NCI-H748 (cell line): ENCODE measurements at regions not wholly inside any gene's neighbourhood (a gene's known extent, or its start where the extent isn't known, plus 50 kb on each side); places are given as distances from the start of the nearest gene placed in this dataset.

Source experiments
- DNase-seq: peaks from one replicate; lab custom pipeline; 2025; ENCODE audit not compliant: unreplicated experiment; lab: John Stamatoyannopoulos, UW

DNA sequence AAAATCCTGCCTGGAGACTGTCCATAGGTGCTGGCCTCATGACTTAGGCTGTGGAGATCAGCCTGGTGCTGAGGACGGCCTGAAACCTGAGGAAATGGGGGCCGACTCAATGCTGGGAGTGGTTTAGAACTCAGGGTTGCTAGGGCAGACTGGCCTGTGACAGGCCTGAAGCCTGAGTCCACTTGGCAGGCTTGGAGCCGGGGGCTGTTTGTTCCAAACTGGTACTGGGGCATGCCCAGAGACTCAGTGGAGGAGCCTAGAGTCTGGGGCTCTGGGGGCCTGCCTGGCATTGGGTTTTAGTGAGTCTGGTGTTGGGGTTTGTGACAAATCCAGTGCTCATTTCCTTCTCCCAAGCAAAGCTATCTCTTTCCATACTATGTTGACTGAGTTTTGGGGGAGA, 489.7 kb upstream of the CNKSR2 start:
- no peak for DNase-seq

DNA sequence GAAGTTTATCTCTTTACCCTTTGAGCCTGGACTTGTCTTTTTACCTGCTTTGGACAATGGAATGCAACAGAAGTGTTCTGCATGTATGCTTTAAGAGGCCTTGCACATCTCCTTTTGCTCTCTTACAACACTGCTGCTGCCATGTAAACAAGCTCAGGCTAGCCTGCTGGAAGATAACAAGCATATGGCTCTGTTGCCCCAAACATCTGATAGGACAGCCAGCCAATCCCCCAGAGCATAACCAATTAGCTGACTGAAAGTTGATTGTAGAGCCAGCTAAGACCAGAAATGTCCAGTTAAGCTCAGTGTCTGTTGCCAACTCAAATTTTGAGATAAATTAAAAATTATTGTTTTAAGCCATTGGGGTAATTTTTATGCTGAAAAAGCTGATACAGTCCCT, 510.6 kb upstream of the CNKSR2 start:
- no peak for DNase-seq

DNA sequence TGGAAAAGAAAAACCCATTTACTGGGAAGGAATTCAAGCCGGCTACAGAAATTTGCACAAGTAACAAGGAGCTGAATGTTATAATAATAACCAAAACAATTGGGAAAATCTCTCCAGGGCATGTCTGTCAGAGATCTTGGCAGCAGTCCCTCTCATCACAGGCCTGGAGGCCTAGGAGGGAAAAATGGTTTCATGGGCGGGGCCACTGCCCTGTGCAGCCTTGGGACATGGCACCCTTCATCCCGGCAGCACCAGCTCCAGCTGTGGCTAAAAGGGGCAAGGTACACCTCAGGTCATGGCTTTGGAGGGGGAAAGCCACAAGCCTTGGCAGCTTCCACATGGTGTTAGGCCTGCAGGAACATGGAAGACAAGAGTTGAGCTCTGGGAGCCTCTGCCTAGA, 513.1 kb upstream of the CNKSR2 start:
- no peak for DNase-seq

DNA sequence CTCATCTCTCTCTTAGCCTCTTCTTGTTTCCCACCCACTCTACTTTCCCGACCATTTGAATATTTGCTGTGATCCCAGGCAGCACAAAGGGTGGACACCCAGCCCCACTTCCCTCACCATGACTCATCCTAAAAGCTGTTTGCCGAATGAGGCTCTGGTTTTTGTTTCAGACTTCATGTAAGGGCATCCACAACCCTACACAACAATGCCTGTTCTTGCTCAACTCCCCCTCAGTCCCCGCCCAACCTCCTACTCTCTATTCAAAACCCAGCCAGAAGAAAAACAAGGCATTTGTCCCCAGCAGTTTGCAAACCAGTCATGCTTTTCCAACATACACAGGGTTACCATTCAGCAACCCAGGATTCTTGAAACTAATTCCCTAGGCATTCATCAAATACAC, 516.5 kb upstream of the CNKSR2 start:
- no peak for DNase-seq

DNA sequence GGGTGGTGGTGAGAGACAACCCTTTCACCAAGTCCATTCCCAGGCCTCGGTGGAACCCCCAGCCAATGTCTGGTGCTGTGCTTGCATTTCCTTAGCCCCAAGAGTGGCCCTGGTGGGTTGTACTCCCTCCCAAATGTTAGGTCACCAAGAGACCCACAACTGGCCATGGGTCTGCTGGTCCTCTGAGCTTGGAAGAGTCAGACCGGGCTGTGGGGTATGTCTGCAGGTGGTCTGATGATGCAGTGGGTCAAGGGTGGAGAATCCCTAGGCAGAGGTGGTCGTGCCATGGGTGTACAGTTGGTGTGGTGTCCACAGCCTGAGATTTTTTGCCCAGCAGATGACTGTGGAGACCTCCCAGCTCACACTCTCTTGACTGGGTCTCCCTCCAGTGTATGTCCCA, 535.7 kb upstream of the CNKSR2 start:
- no peak for DNase-seq

DNA sequence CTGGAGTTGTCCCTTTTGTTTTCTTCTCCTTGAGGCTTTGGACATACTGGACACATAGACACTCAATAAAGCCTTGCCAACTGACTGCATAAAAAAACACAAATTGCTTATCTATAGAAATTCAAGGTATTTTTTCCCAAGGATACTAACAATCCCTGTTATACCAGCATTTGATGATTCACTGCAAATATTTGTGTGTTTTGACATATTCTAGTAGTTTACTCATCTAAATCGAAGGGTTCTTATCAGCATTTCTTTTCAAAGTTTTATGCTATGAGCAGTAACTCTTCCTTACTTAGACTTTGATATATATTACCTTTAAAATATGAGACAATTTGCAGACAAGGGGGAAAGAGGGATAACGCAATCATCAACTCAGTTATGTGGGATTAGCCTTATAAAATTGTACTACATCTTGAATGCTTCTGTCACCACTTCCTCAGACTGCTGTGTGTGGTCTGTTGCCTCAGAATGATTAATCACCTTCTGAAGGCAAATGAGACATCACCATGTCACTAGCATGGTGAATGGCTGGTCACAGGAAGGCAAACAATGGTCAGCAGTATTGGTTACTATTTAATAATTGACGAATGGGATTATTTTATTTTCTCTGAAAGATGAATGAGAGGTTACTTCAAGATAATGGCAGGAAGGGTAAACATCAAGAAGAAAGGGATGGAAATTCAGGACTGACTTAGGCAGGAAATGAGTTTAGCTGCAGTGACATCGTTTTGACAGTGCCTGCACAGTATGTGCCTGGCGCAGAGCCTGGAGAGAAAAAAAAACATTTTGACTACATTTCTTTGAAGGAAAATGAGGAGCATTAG, 544.3 kb upstream of the CNKSR2 start:
- DNase-seq, result peak; percentile 41

DNA sequence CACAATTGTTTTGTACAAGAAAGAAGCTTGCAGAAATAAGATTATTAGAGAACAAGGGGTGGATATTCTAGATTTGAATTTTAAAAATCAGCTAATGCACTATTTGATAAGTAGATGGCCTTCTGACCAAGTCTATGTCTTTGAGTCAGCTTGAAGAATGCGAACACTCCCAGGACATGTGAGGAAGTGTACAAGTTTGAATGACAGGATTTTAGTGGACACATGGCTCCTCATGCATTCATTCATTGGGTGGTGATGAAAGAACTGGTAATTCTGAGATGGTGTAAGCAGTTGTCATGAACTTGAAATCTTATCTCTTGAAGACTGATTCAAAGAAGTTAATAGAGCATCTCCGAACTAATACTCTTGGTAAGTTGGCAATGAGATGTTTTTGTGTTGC, 548.2 kb upstream of the CNKSR2 start:
- no peak for DNase-seq

DNA sequence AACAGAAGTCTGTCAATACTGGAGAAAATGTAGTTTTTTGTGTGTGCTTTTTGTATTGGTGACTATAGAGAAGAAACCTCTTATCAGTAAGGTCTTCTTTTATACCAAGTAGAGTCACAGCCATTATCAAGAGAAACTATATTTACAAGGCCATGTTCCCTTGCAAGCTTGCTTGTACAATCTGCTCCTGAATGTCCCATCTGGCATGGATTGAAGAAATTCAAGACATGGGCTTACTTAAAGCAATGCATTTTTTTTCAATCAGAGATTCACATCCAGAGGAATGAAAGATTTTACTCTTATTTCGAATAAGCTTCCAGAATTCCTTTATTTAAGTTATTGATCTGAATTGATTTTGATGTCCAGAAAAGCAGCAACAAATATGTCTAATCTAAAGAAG, 537.3 kb upstream of the RPS6KA3 start:
- DNase-seq, result no peak

DNA sequence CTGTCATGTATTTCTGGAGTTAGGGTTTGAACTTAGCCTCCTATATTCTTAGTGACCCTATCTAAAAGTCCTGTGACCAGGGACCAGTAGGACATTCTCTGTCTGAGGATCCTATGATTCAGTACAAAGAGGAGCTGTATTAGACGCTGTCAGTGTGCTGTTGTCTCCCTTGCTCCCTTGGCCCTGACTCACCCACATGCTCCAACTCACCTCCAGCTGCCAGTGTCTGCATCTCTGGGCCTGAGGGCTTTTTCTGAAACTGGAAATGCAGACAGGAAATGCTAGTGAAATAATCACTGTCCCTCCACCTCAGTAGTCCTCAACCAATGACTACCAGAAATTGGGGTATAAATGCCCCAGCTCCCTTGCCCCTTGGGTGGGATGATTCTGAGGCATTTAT, 535.3 kb upstream of the RPS6KA3 start:
- no peak for DNase-seq

DNA sequence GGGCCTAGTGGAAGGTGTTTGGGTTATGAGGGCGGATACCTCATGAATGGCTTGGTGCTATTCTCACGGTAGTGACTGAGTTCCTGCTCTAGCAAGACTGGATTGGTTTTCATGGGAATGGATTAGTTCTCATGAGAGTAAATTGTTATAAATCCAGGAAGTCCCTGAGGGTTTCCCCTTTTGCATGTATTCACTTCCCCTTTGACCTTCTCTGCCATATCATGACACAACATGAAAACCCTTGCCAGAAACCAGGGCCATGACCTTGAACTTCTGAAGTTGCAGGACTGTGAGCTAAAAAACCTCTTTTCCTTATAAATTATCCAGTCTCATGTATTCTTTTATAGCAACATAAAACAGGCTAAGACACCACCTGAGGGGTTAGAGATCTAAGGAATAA, 529.7 kb upstream of the RPS6KA3 start:
- DNase-seq, result no peak

DNA sequence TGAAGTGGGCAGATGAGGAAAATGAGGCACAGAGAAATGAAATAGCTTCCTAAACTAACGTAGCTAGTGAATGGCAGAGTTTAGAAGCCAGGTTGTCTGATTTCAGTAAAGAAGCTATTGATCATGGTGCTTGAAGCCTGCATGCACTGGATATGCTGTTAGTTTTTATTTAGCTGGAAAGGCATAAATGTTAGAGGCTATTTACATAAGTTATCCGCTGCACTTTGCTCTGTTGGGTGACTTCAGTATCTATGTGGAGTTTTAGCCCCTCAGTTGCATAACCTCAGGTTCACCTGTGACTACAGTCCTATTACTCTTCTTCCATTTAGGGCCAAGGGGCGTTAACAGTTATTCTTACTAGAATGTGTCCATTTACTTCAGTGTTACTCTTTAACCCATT, 522.4 kb upstream of the RPS6KA3 start:
- no peak for DNase-seq

DNA sequence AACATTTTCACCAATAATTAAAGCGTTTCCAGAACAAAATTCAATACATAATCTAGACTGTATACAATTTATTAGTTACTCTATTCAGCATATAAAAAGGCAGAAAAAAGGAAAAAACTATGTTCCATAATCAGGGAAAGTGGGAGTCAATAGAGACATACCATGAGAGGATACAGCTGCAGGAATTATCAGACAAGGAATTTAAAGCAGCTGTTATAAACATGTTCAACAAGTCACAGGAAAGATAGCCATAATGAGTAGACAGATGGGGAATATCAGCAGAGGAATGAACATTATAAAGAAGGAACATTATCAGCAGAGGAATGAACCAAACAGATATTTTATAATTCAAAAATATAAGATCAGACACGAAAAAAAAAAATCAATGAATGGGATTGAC, 500.6 kb upstream of the RPS6KA3 start:
- no peak for DNase-seq

DNA sequence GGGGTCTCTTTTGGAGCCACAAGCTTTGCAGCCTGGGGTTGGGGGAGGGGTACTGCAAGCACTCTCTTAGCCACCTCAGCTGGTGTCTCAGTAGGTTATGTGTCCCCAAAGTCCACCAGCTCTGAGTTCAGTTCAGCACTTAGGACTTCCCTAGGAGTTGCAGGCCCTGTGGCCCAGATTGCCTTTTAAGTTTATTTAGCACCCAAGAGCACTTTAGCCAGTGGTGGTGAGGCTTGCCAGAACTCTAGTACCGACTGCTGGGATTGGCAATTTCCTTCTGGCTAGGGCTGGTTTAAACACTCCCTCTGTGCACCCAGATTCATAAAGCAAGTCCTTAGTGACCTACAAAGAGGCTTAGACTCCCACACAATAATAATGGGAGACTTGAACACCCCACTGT, 489.9 kb upstream of the RPS6KA3 start:
- no peak for DNase-seq

DNA sequence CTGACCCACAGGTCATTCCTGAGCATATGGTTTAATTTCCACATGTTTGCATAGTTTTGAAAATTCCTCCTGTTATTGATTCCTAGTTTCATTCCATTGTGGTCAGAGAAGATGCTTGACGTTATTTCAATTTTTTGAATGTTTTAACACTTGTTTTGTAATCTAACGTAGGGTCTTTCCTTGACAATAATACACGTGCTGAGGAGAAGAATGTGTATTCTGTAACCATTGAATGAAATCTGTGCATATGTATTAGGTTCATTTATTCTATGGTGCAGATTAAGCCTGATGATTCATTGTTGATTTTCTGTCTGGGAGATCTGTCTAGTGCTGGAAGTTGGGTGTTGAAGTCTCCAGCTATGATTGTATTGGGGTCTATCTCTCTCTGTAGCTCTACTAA, 486.4 kb upstream of the RPS6KA3 start:
- DNase-seq, result no peak

DNA sequence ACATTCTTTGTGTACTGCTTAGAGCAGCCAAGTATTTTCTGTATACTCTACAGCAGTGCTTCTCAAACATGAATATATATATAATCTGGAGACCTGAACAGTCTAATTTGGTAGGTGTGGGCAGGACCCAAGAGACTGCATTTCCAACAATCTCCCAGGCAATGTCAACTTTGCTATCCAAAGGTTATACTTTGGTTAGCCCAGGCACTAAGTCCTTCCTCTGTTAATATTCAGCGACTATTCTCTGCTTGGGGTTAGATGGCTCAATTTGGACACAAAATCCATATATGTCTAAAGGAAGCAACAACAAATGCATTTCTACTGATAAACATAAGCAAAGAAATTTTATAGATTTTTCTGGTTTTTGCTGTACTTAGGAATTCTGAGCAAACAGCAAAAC, 480.0 kb upstream of the RPS6KA3 start:
- DNase-seq, result no peak

DNA sequence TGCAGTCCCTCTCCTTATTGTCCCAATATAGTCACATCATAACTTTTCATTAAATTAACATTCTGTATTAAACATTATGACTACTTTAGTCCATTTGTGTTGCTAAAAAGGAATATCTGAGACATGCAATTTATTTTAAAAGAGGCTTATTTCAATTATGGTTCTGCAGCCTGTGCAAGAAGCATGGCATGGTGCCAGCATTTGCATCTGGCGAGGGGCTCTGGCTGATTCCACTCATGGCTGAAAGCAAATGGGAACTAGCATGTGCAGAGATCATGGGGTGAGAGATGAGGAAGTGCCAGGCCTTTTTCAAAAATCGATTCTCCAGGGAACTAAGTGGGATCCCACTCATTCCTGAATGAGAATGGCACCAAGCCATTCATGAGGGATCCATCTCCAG, 476.3 kb upstream of the RPS6KA3 start:
- DNase-seq, result peak; percentile 2

DNA sequence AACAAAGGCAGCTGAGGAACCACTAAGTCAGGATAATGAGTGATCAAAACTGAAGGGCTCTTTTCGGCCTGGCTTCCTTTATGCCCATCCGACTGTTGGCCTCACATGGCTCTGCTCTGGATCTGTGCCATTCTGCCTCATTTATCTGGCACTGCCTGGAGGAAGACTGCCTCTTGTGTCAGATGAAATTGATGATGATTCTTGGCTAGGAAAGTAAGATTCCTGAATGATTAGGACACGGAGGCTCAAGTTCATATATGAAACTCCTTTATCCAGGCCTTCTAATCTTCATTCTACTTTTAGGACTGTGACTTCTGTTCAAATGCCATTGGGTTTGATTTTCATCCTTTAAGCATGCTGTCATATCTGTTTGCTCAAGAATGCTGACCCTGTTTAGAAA, 475.4 kb upstream of the RPS6KA3 start:
- DNase-seq, result no peak

DNA sequence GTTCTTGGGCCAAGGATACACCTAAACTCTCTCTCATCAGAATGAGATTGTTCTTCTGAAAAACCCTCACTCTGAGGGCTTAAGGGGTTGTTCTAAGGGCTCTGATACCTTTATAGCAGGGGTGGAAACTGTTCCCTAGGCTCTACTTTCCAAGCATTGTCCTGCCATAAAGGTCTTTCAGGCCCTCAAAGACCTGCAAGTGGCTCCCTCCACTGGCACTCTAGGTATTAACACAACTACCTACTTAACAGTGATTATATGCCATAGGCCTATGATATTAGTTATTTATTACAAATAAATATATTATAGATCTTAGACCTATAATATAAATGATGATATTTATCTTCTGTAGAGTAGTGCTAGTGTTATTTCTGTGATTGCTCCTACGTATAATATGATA, 473.7 kb upstream of the RPS6KA3 start:
- peak; percentile 5 for DNase-seq

DNA sequence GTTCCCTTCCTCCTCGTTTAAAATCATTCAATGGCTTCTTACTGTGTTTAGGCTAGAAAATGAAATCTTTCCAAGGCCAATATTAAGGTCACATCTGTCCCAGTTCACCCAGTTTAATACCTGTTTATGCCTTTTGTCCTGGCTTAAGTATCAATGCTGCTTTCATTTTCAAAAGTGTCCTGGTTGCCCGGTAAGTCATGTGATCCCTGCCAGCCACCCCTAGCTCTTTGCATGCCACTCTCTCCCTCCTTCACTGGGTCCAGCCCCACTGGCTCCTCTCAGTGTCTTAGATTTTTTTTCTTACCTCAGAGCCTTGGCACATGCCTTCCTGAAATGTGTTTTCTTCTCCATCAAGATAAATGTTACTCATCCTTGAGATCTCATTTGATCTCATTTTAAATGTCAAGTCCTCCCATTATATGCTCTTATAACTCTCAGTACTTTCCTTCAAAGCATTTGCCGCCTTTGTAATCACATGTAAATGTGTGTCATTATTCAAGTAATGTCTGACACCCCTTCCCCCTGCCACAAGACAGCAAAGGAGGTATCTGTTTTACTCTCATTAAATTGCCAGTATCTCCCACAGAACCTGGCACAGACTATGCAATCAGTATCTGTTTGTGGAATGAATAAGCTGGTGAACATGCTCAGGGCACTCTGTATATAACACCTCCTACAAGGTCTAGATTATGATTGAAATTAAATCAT, 472.5 kb upstream of the RPS6KA3 start:
- no peak for DNase-seq

DNA sequence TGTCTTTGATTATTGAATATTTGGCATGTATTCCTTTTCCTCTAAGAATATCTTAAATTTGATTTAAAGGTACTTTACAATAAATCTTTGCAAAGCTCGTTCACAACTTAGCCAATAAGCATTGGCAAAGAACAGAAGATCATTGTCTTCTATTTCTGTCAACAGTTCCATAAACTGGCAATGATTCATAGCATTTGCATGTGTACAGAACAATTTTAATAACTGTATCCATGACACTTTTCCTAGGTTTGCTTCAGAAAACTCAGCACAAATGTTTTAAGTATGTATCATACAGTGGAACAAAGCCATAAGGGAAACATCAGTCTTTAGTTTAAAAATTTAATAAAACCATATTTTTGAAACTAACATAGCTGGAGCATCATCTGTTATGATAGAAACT, 462.7 kb upstream of the RPS6KA3 start:
- no peak for DNase-seq

DNA sequence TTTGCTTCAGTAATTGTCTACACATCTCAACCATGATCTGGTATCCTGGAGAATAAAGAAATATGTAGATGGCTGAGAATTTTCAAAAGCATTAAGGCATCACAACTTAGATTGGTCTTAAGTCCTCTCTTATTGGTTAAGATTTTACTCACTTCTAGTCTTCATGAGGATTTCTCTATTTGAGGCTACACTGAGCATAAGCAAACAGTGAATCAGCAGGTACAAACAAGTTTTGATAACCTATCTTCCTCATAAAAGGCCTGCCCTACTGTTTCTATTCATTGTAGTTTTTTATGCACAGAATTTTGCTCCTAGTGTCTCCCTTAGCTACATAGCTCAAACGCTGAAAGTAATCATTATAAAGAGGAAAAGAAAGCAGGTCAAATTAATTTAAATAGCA, 460.7 kb upstream of the RPS6KA3 start:
- DNase-seq, result peak; percentile 21

DNA sequence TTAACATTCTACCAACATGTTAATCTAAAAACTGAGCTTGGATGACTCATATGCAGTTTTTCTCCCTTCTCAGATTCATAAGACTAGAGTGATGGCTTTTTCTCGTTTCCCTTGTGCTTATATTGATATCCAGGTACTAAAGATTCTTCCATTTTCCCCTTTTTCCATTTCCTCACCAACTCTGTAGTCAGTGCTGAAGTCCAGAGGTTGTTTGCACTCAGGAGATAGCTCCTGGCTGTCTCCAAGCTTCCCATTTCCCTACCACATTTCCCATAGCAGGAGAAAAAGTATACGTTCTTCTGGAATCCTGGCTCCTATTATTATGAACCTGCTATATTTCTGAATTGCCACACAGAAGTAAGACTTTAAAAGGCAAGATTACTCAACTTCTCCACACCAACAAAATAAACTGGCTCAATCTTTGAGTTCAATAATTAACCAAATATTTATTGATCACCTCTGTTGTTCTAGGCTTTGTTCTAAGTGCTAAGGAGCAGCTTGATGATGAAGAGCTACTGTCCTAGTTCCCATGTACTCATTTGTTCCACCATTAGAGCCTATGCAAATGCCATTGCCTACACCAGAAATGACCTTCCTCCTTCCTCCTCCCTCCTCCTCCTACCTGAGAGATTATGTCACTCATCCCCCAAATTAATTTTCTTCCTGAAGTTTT, 454.4 kb upstream of the RPS6KA3 start:
- no peak for DNase-seq
